OCI-LY3 (cell line): ENCODE measurements at regions not wholly inside any gene's neighbourhood (a gene's known extent, or its start where the extent isn't known, plus 50 kb on each side); places are given as distances from the start of the nearest gene placed in this dataset.

ENCODE experiments used
- CTCF ChIP-seq: fragments of 200-600, 300-600 bp; sonication (generic); IDR thresholded peaks from 2 replicates; pipeline ENCODE4 v1.5.1; 2014; ENCODE audit warnings: antibody characterized with exemption, low read length, low read depth
- EZH2phosphoT487 ChIP-seq: fragments of 200-600 bp; shearing (Covaris generic); IDR thresholded peaks from 2 replicates; pipeline ENCODE4 v1.6.1; 2018; ENCODE audit warnings: antibody characterized with exemption, mixed run types, low read depth

- TF ChIP-seq CTCF: no peak
- TF ChIP-seq EZH2phosphoT487: no peak
These were observed 292.1 kb downstream of the SOX4 start for GRCh38 chr6:21885532-21886114.
